ENCODE measurements at regions not wholly inside any gene's neighbourhood (a gene's known extent, or its start where the extent isn't known, plus 50 kb on each side); places are given as distances from the start of the nearest gene placed in this dataset.

DNA sequence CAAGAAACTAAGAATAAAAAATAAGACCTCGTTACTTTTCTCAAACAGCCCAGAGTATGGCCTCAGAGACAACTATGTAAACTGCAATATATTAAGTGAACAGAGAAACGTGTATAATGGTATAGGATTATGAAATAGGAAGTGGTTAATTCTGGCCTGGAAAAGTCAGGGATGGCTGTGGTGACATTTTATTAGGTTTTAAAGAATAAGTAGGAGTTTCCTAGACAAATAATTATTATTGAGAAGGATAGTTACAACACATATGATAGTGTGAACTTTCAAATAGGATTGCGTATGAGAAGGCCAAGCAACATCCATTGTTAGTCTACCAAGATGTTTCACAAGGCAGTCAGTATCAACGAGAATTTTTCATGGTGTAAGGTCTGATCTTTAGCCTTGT lies 244.1 kb downstream of the LPIN1 start:
- DNase-seq (ENCODE audit: low spot score, unreplicated experiment): no peak
- H3K9me3 Mint-ChIP-seq (ENCODE audit: low read depth): no peaks in the 10 kb centered on the region
- no peaks in the 10 kb centered on the region for H3K36me3 Mint-ChIP-seq (ENCODE audit: insufficient read depth)
- no peaks in the 10 kb centered on the region for H3K27me3 Mint-ChIP-seq
- no peak overlapping the region for H3K4me3 Mint-ChIP-seq (ENCODE audit: low read depth)
- TF ChIP-seq, protein P1, sequence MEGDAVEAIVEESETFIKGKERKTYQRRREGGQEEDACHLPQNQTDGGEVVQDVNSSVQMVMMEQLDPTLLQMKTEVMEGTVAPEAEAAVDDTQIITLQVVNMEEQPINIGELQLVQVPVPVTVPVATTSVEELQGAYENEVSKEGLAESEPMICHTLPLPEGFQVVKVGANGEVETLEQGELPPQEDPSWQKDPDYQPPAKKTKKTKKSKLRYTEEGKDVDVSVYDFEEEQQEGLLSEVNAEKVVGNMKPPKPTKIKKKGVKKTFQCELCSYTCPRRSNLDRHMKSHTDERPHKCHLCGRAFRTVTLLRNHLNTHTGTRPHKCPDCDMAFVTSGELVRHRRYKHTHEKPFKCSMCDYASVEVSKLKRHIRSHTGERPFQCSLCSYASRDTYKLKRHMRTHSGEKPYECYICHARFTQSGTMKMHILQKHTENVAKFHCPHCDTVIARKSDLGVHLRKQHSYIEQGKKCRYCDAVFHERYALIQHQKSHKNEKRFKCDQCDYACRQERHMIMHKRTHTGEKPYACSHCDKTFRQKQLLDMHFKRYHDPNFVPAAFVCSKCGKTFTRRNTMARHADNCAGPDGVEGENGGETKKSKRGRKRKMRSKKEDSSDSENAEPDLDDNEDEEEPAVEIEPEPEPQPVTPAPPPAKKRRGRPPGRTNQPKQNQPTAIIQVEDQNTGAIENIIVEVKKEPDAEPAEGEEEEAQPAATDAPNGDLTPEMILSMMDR (IDR thresholded peaks at IDR 0.05; ENCODE audit: unreplicated experiment): no peak
- H3K4me1 Mint-ChIP-seq (ENCODE audit: low read depth): no peaks in the 10 kb centered on the region
- no peak overlapping the region for H3K27ac Mint-ChIP-seq

DNA sequence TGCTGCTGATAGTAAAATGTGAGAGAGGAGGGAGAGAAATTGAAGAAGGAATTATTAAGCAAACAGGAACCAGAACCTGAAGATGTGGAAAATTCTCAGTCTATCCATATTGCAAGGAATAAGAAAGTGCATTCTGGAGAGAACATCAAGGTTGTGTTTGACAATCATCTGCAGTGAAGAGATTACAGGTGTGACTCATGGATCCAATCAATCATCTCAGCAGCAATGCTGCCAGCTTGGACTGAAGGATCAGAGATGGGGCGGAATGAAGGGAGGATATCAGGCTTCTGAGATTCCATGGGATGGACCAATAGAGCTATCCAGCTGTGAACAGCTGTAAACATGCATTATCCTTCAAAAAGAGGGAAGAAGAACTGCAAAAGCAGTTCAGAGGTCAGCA lies 247.3 kb downstream of the LPIN1 start:
- H3K27me3 Mint-ChIP-seq: no peaks in the 10 kb centered on the region
- H3K9me3 Mint-ChIP-seq (ENCODE audit: low read depth): no peaks in the 10 kb centered on the region
- H3K4me3 Mint-ChIP-seq (ENCODE audit: low read depth): no peak overlapping the region
- H3K4me1 Mint-ChIP-seq (ENCODE audit: low read depth): no peaks in the 10 kb centered on the region
- H3K36me3 Mint-ChIP-seq (ENCODE audit: insufficient read depth): no peaks in the 10 kb centered on the region
- no peak for DNase-seq (ENCODE audit: low spot score, unreplicated experiment)
- TF ChIP-seq, protein P1 (IDR thresholded peaks at IDR 0.05; ENCODE audit: unreplicated experiment): no peak
- no peak overlapping the region for H3K27ac Mint-ChIP-seq

DNA sequence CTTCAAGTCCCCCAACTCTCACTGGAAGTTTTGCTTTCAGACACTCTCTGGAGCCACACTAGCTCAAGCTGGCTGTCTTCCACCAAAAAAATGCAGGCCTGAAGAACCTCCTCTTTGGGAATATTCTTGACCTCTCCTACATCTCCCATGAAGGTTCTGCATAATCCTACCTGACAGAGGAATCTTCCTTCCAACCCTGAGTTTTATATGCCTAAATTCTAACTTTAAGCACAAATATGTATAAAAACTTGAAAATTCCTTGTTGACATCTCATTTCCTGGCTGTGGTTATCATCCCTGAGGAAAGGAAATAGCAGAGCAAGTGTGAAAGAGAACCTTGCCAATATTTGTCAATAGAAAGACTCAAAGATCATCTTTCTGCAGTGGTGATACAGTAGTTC lies 249.0 kb downstream of the LPIN1 start:
- no peaks in the 10 kb centered on the region for H3K27me3 Mint-ChIP-seq
- no peaks in the 10 kb centered on the region for H3K4me1 Mint-ChIP-seq (ENCODE audit: low read depth)
- H3K4me3 Mint-ChIP-seq (ENCODE audit: low read depth): no peak overlapping the region
- no peak overlapping the region for H3K27ac Mint-ChIP-seq
- TF ChIP-seq, protein P1 (IDR thresholded peaks at IDR 0.05; ENCODE audit: unreplicated experiment): no peak
- no peak for DNase-seq (ENCODE audit: low spot score, unreplicated experiment)
- no peaks in the 10 kb centered on the region for H3K36me3 Mint-ChIP-seq (ENCODE audit: insufficient read depth)
- H3K9me3 Mint-ChIP-seq (ENCODE audit: low read depth): no peaks in the 10 kb centered on the region

DNA sequence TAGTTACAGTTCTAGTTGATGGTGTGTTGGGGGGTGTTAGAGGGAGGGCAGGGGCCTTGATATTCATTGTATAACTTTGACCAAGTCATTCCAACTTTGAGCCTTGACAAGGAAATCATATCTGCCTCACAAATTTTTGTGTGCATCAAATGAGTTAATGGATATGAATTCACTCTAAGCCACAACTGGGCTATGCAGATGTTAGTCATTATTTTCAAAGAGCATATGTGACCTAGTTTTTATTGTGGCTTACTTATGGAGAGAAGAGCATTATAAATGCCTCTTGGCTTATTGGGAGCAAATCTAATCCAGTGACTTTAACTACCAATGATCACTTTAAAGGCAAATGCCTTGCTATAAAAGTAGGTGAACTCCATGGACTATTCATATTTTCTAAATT lies 250.2 kb downstream of the LPIN1 start:
- peaks cover 3% of the 10 kb centered on the region for H3K27me3 Mint-ChIP-seq
- no peak overlapping the region for H3K4me3 Mint-ChIP-seq (ENCODE audit: low read depth)
- no peaks in the 10 kb centered on the region for H3K36me3 Mint-ChIP-seq (ENCODE audit: insufficient read depth)
- TF ChIP-seq, protein P1 (IDR thresholded peaks at IDR 0.05; ENCODE audit: unreplicated experiment): no peak
- H3K9me3 Mint-ChIP-seq (ENCODE audit: low read depth): no peaks in the 10 kb centered on the region
- H3K4me1 Mint-ChIP-seq (ENCODE audit: low read depth): no peaks in the 10 kb centered on the region
- H3K27ac Mint-ChIP-seq: no peak overlapping the region
- DNase-seq (ENCODE audit: low spot score, unreplicated experiment): no peak

DNA sequence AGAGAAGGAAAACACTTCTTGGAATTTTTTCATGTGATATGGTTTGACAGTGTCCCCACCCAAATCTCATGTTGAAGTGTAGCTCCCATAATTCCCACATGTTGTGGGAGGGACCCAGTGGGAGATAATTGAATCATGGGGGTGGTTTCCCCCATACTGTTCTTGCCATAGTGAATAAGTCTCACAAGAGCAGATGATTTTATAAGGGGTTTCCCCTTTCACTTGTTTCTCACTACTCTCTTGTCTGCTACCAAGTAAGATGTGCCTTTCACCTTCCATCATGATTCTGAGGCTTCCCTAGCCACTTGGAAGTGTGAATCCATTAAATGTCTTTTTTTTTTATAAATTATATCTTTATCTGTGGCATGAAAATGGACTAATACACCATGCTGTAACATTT lies 250.7 kb downstream of the LPIN1 start:
- no peaks in the 10 kb centered on the region for H3K9me3 Mint-ChIP-seq (ENCODE audit: low read depth)
- no peak for DNase-seq (ENCODE audit: low spot score, unreplicated experiment)
- TF ChIP-seq, protein P1 (IDR thresholded peaks at IDR 0.05; ENCODE audit: unreplicated experiment): no peak
- peaks cover 3% of the 10 kb centered on the region for H3K27me3 Mint-ChIP-seq
- no peak overlapping the region for H3K4me3 Mint-ChIP-seq (ENCODE audit: low read depth)
- no peaks in the 10 kb centered on the region for H3K4me1 Mint-ChIP-seq (ENCODE audit: low read depth)
- no peaks in the 10 kb centered on the region for H3K36me3 Mint-ChIP-seq (ENCODE audit: insufficient read depth)
- no peak overlapping the region for H3K27ac Mint-ChIP-seq

Measured in progenitor cell of endocrine pancreas (in vitro differentiated cells).